CD4-positive, CD25-positive, alpha-beta regulatory T cell (primary cell): ENCODE measurements at regions not wholly inside any gene's neighbourhood (a gene's known extent, or its start where the extent isn't known, plus 50 kb on each side); places are given as distances from the start of the nearest gene placed in this dataset.

Source experiments
- ATAC-seq, 2 donors: fragments of 150-1000 bp; cut with Tn5 transposase; one replicate each; pipeline ENCODE4 v1.10.0; 2021; ENCODE audit warnings: low read depth in 2 of 2, moderate number of reproducible peaks in 2 of 2, moderate library complexity in 1 of 2
- DNase-seq, 3 donors: peaks; one replicate each; pipeline versions ENCODE4 v3.0.0 to v3.0.0-alpha.2; 2012 to 2022; ENCODE audit warnings: mixed read lengths in 1 of 3
- H3K27ac ChIP-seq: one replicate; pipeline ENCODE4 v1.7.0; 2013; ENCODE audit warnings: mild to moderate bottlenecking, low read length; ENCODE audit not compliant: insufficient read depth, poor library complexity, severe bottlenecking
- H3K27me3 ChIP-seq: one replicate; pipeline ENCODE4 v1.7.0; 2013; ENCODE audit warnings: low read length; ENCODE audit not compliant: control insufficient read depth, insufficient read depth
- H3K36me3 ChIP-seq: one replicate; pipeline ENCODE4 v1.7.0; 2013; ENCODE audit warnings: mild to moderate bottlenecking, low read length, moderate library complexity; ENCODE audit not compliant: control insufficient read depth, insufficient read depth
- H3K4me1 ChIP-seq: 2 replicates; pipeline ENCODE4 v1.7.0; 2013; ENCODE audit warnings: mild to moderate bottlenecking, low read length; ENCODE audit not compliant: insufficient read depth, control insufficient read depth, poor library complexity, severe bottlenecking
- H3K4me3 ChIP-seq: one replicate; pipeline ENCODE4 v1.7.0; 2013; ENCODE audit warnings: low read depth, mild to moderate bottlenecking, low read length, moderate library complexity
- H3K9me3 ChIP-seq, 2 experiments: 1 replicate in 1 of 2; 2 replicates in 1 of 2; pipeline ENCODE4 v1.7.0; 2013; ENCODE audit warnings: low read length in 2 of 2, mild to moderate bottlenecking in 1 of 2, moderate library complexity in 1 of 2; ENCODE audit not compliant: control insufficient read depth in 2 of 2
- H3K27ac Mint-ChIP-seq, 3 donors: one replicate each; pipeline ENCODE4 v1.8.0; 2020 to 2022; ENCODE audit warnings: mild to moderate bottlenecking in 3 of 3, mixed read lengths in 3 of 3, moderate library complexity in 2 of 3
- H3K27me3 Mint-ChIP-seq: one replicate; pipeline ENCODE4 v1.8.0; 2022; ENCODE audit warnings: mild to moderate bottlenecking, mixed read lengths
- H3K36me3 Mint-ChIP-seq: one replicate; pipeline ENCODE4 v1.8.0; 2020; ENCODE audit warnings: mixed read lengths
- H3K4me1 Mint-ChIP-seq, 4 donors: one replicate each; pipeline ENCODE4 v1.8.0; 2020 to 2022; ENCODE audit warnings: mixed read lengths in 4 of 4, mild to moderate bottlenecking in 1 of 4
- H3K4me3 Mint-ChIP-seq, 4 donors: one replicate each; pipeline ENCODE4 v1.8.0; 2020 to 2022; ENCODE audit warnings: mild to moderate bottlenecking in 4 of 4, mixed read lengths in 4 of 4, moderate library complexity in 3 of 4
- H3K9me3 Mint-ChIP-seq, 7 donors: one replicate each; pipeline ENCODE4 v1.8.0; 2020 to 2022; ENCODE audit warnings: mixed read lengths in 7 of 7, mild to moderate bottlenecking in 3 of 7, moderate library complexity in 2 of 7

GRCh38 chr13:33970746-33971561 lies 153.0 kb downstream of the RFC3 start:
- Mint-ChIP-seq H3K36me3 (no peaks in the 10 kb centered on the region), H3K9me3 (peaks cover 0 to 2% (median 0%) of the 10 kb centered on the region in 7 donors), H3K4me1 (no peaks in the 10 kb centered on the region), H3K27ac (no peak overlapping the region), H3K4me3 (no peak overlapping the region), H3K27me3 (no peaks in the 10 kb centered on the region)
- DNase-seq (no peak), ATAC-seq (no peak)
- Histone ChIP-seq H3K27me3 (no peaks in the 10 kb centered on the region), H3K4me1 (no peaks in the 10 kb centered on the region), H3K36me3 (no peaks in the 10 kb centered on the region), H3K4me3 (no peak overlapping the region), H3K9me3 (no peaks in the 10 kb centered on the region), H3K27ac (no peak overlapping the region)

DNA sequence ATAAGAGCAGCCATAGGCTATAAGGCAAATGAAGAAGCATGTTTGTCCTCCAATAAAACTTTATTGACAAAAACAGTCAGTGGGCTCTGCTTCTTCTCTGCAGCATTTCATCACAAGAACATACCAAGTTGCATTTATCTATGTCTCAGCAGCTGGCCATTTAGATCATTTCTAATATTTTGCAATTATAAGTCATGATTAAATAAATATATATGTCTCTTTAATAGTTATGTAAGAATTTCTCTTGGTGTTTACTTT lies 153.5 kb downstream of the RFC3 start:
- ATAC-seq (no peak), DNase-seq (no peak)
- Histone ChIP-seq H3K27ac (no peak overlapping the region), H3K9me3 (no peaks in the 10 kb centered on the region), H3K36me3 (no peaks in the 10 kb centered on the region), H3K4me3 (no peak overlapping the region), H3K27me3 (no peaks in the 10 kb centered on the region), H3K4me1 (no peaks in the 10 kb centered on the region)
- H3K9me3 Mint-ChIP-seq, result peaks cover 0 to 2% (median 0%) of the 10 kb centered on the region in 7 donors
- no peak overlapping the region for H3K27ac Mint-ChIP-seq
- no peaks in the 10 kb centered on the region for H3K36me3 Mint-ChIP-seq
- H3K4me1 Mint-ChIP-seq, result no peaks in the 10 kb centered on the region
- H3K27me3 Mint-ChIP-seq, result no peaks in the 10 kb centered on the region
- no peak overlapping the region for H3K4me3 Mint-ChIP-seq

GRCh38 chr13:33973194-33973593 lies 155.2 kb downstream of the RFC3 start:
- Mint-ChIP-seq H3K36me3 (no peaks in the 10 kb centered on the region), H3K9me3 (peaks cover 0 to 2% (median 0%) of the 10 kb centered on the region in 7 donors), H3K27ac (no peak overlapping the region), H3K4me3 (no peak overlapping the region), H3K27me3 (no peaks in the 10 kb centered on the region), H3K4me1 (no peaks in the 10 kb centered on the region)
- H3K4me1 ChIP-seq, result no peaks in the 10 kb centered on the region
- DNase-seq (no peak), ATAC-seq (no peak)
- no peak overlapping the region for H3K27ac ChIP-seq
- no peaks in the 10 kb centered on the region for H3K36me3 ChIP-seq
- H3K27me3 ChIP-seq, result no peaks in the 10 kb centered on the region
- no peak overlapping the region for H3K4me3 ChIP-seq
- H3K9me3 ChIP-seq, result no peaks in the 10 kb centered on the region

GRCh38 chr13:33976965-33977364 lies 159.0 kb downstream of the RFC3 start:
- Mint-ChIP-seq H3K4me1 (no peaks in the 10 kb centered on the region), H3K4me3 (no peak overlapping the region)
- DNase-seq, result no peak

DNA sequence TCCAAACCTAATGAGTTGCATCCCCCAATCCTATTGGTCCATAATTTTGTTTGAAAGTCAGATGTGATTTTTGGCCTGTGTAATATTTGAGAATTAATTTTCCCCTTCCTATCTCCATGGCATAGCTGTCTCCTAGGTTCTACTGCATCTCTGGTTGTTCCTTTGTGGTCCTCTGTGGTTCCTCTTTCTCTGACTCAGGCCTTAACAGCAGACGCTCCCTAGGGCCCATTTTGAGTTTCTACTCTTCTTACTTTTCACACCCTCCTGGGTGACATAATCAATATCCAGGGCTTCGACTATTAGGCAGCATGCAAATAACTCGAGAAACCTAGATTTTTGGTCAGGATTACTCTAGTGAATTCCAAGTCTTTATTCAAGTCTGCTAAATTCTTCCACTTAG lies 160.7 kb downstream of the RFC3 start:
- Mint-ChIP-seq H3K4me3 (no peak overlapping the region), H3K9me3 (peaks cover 0 to 6% (median 0%) of the 10 kb centered on the region in 7 donors)
- no peaks in the 10 kb centered on the region for H3K36me3 ChIP-seq

More at GRCh38 chr13:33976965-33977364, 159.0 kb downstream of the RFC3 start:
- Histone ChIP-seq H3K4me3 (no peak overlapping the region), H3K4me1 (no peaks in the 10 kb centered on the region), H3K9me3 (no peaks in the 10 kb centered on the region), H3K27me3 (no peaks in the 10 kb centered on the region), H3K27ac (no peak overlapping the region), H3K36me3 (no peaks in the 10 kb centered on the region)
- Mint-ChIP-seq H3K36me3 (no peaks in the 10 kb centered on the region), H3K27ac (no peak overlapping the region), H3K9me3 (peaks cover 0 to 5% (median 0%) of the 10 kb centered on the region in 7 donors), H3K27me3 (no peaks in the 10 kb centered on the region)
- ATAC-seq, result no peak

DNA sequence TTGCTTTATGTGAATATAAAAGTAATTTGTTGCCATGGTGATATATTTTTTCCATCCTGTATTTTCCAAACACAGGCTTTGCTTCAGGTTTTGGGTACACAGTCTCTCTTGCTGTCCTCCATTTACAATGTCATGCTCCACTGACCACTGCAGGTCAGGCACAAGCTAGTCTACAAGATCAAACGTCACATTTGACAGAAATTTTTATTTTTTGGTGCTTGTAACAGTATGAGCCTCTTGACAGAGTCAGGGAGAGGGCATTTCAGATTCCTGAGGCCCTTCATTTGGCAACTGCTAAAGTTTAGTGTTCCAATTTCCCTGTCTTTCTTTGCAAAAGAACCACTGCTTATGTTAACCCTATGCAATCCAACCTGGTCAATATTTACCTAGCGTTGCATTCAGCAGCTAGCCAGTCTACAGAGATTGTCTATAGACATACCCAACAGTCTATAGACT lies 175.0 kb downstream of the RFC3 start:
- no peak overlapping the region for H3K4me3 Mint-ChIP-seq

More for the DNA sequence above, 160.7 kb downstream of the RFC3 start:
- ATAC-seq (no peak), DNase-seq (no peak)
- Mint-ChIP-seq H3K27me3 (no peaks in the 10 kb centered on the region), H3K4me1 (no peaks in the 10 kb centered on the region), H3K27ac (peak overlapping the region in 1 of 3 donors; percentile 39), H3K36me3 (no peaks in the 10 kb centered on the region)
- Histone ChIP-seq H3K27ac (no peak overlapping the region), H3K4me3 (no peak overlapping the region), H3K4me1 (no peaks in the 10 kb centered on the region), H3K27me3 (no peaks in the 10 kb centered on the region), H3K9me3 (no peaks in the 10 kb centered on the region)

DNA sequence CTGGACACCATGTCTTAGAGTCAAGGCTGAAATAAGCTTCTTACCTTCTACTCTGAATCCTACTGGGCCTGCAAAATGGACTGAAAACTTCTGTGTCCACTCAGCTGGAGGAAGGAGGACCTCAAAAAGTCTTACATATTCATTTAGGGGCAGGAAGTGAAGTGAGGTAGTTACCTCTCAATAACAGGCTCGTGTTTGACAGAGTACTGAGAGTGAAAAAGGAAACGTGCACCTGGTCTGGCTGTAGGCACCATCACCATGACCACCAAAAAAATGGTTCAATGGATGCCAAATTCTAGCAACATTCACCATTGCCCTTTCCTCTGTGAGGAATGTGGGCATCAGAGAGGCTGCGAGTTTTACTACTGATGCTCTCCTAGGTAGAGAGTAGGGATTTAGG lies 176.2 kb downstream of the RFC3 start:
- no peaks in the 10 kb centered on the region for H3K27me3 Mint-ChIP-seq
- H3K27ac ChIP-seq, result no peak overlapping the region
- H3K4me3 Mint-ChIP-seq, result no peak overlapping the region
- H3K9me3 Mint-ChIP-seq, result peaks cover 0 to 3% (median 0%) of the 10 kb centered on the region in 7 donors
- no peak for ATAC-seq
- H3K4me3 ChIP-seq, result no peak overlapping the region
- no peaks in the 10 kb centered on the region for H3K27me3 ChIP-seq
- no peaks in the 10 kb centered on the region for H3K4me1 Mint-ChIP-seq
- no peaks in the 10 kb centered on the region for H3K36me3 Mint-ChIP-seq
- no peaks in the 10 kb centered on the region for H3K4me1 ChIP-seq
- H3K9me3 ChIP-seq, result no peaks in the 10 kb centered on the region
- no peaks in the 10 kb centered on the region for H3K36me3 ChIP-seq
- no peak overlapping the region for H3K27ac Mint-ChIP-seq
- no peak for DNase-seq

More for the DNA sequence above, 175.0 kb downstream of the RFC3 start:
- no peak for ATAC-seq
- Histone ChIP-seq H3K9me3 (no peaks in the 10 kb centered on the region), H3K4me1 (no peaks in the 10 kb centered on the region), H3K4me3 (no peak overlapping the region), H3K27me3 (no peaks in the 10 kb centered on the region), H3K27ac (no peak overlapping the region), H3K36me3 (no peaks in the 10 kb centered on the region)
- Mint-ChIP-seq H3K9me3 (peaks cover 0 to 2% (median 0%) of the 10 kb centered on the region in 7 donors), H3K36me3 (no peaks in the 10 kb centered on the region), H3K27me3 (no peaks in the 10 kb centered on the region), H3K4me1 (no peaks in the 10 kb centered on the region), H3K27ac (no peak overlapping the region)
- DNase-seq, result no peak

- Mint-ChIP-seq H3K4me1 (no peaks in the 10 kb centered on the region), H3K9me3 (peaks cover 0 to 3% (median 0%) of the 10 kb centered on the region in 7 donors), H3K4me3 (no peak overlapping the region), H3K27ac (no peak overlapping the region), H3K27me3 (no peaks in the 10 kb centered on the region), H3K36me3 (no peaks in the 10 kb centered on the region)
- Histone ChIP-seq H3K27me3 (no peaks in the 10 kb centered on the region), H3K4me3 (no peak overlapping the region), H3K4me1 (no peaks in the 10 kb centered on the region), H3K27ac (no peak overlapping the region), H3K36me3 (no peaks in the 10 kb centered on the region), H3K9me3 (no peaks in the 10 kb centered on the region)
- ATAC-seq, result no peak
- no peak for DNase-seq
These were observed 177.0 kb downstream of the RFC3 start for GRCh38 chr13:33994826-33995502.
